CD4-positive, alpha-beta T cell treated with Interleukin-10 for 1 hour (primary cell): ENCODE measurements at regions not wholly inside any gene's neighbourhood (a gene's known extent, or its start where the extent isn't known, plus 50 kb on each side); places are given as distances from the start of the nearest gene placed in this dataset.

ENCODE experiments used
- DNase-seq: peaks from one replicate; pipeline ENCODE4 v3.0.0-alpha.2; 2020

DNA sequence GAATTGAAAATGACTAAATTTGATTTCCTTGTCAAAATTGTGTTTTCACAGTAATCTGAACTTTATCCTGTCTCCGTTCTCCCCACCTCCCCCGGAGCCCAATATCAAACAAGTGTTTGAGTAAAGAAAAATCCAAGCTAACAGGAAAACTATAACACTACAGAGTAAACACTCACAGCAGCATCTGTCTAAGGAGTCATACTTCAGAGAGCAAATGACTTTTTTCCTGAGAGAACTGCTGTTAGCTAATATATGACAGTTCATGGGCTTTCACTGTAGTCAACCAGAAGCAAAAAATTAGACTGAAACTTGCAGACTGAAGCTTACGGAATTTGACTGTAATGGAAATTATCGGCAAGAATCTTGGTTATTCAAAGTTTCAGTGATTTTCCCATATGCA, 321.7 kb downstream of the ANKRD50 start:
- DNase-seq, result no peak

DNA sequence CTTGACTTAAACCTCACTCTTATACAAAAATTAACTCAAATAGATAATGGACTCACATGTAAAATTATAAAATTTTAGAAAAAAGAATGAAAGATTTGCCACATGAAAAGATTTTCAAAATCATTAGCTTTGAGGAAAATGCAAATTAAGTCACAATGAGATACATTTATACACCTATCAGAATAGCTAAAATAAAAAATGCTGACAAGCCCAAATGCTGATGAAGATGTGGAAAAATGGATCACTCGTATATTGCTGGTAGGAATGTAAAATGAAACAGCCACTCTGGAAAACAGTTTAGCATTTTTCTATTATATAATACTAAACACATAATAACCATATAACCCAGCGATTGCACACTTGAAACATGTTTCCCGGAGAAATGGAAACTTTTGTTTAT, 316.2 kb downstream of the ANKRD50 start:
- no peak for DNase-seq

DNA sequence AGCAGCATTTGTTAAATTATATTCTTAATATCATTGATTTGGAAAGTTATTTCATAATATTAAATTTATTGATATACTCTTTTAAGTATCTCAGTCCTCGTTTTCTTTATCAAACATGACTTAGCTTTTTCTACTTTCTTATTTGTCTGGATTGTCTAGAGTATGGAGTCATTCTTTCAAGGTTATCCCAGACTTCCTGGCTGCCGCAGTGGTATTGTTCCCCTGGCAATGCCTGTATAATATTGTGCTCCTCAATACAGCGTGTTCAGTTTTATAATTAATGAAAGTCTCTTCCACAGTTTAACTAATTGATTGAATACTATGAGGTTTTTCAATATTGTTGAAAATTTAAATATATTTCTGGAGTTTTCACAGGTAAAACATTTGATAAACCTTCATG, 310.9 kb downstream of the ANKRD50 start:
- no peak for DNase-seq

DNA sequence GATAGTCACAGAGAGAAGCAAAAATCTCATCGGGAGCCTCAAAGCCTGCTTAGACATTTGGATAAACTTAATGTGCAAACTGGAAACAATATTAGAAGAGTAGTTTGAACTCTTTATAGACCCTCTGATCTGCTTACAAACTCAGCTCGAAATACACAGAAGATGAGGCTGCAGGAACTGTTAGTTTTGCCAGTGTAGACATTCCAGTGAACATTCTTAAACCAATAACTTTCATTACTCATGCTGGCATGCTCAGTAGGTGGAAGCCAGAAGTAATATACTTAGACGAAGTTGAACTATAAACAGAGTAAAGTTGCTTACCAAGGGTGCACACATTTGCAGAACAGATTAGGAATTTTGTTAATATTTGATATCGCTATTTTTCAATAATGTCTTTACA, 303.5 kb downstream of the ANKRD50 start:
- DNase-seq, result no peak

DNA sequence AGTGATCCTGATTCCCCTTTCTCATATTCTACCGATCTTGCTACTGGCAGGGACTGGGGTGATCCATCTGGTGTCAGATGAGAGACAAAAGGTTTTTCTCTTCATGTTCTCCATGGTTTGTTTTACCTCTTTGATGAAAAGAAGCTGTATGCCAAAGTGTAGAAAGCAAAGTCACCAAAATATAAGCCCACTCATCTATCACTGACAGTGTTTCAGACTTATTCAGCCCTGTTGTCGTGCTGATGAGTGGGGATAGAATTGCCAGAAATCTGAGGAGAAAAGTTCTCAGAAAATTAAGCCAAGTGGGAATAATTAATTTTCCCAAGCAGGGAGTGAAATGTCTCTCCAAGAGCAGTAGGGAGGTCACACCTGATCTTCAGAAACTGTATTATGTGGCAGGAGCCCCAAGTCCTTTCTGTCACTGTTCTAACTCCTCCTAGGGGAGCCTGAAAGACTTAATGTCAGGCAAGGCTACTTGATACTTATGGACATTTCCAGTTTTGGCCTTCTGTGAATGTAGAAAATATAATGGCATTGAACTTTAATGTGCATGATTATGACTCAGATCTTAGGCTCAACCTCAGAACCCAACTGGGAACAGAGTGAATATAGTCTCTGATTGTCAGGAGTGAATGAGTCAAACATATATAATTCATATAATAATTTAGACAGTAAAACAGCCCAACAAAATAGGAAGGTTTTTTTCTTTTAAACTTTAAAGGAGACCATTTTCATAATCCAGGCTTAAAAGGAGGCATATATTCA, 298.1 kb downstream of the ANKRD50 start:
- DNase-seq, result no peak

DNA sequence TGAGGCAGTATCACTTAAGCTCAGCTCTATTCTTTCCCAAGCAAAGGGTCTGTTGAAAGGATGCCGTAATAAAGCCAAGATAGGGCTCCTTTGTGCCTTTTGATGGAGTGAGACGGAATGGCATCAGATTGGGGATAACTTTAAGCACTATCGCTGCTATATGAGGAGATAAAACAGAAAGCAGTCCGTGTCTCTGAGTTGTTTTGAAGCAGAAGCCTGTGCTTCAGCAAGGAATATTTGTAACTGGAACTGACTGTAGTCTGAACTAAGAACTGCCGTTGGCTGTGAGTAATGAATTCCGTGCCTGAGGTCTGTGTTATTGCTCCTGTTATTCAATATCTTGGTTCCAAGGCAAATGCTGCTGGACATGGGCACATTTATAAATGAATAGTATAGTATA, 297.4 kb downstream of the ANKRD50 start:
- DNase-seq, result no peak

DNA sequence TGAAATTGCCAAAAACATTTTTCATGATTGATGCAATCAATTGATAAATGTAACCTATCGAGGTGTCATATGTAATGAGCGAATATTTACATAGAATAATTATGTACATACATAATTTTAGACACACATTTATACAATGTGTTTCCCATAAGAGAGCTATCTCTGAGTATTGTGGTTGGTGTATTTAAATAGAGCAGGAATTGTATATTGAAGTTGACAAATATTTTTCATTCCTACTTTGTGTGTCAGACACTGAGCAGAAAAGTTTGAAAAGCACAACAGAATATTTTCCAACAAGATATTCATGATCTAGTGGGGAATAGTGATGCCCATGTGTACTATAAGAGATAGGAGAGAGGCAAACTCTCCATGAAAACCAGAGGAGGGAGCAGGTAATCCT, 295.2 kb downstream of the ANKRD50 start:
- no peak for DNase-seq

DNA sequence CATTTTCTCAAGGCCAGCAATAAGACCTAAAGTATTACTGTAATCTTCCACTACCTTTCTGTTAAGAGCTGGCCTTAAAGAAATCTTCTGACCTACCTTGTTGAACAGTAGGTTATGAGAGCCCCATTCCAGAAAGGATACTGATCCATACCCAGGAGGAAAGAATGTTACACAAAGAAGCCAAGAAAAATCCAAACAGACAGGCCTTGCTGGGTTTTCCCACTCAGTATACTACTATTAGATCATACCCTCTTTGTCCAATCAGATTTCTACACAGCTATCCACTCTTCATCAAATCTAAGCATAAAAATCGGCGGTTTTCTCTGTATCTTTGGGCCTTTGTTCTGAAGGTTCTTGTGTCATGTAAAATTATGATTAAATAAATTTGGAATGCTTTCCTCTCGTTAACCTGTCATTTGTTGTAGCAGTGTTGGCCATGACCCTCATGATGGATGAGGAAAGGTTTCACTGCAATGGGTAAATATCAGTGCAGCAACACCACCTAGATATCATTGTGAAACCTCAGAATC, 292.3 kb downstream of the ANKRD50 start:
- DNase-seq, result no peak

DNA sequence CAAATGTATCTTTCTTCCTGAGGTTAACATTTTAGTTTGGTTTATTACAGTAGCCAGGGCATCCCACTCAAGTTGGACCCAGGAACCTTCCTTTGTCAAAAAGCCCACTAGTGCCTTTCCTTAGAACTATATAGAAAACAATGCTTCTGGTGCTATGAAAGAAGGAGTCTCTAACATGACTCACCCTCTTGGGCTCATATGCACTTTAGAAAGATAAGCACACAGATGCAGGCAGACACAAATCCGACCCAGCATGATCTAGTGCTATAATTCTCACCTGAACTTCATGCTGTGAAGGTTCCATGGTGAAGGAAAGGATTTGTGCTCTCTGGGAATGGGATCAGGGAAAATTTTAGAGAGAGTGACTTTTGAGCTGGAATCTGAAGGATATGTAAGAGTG, 289.4 kb downstream of the ANKRD50 start:
- no peak for DNase-seq

DNA sequence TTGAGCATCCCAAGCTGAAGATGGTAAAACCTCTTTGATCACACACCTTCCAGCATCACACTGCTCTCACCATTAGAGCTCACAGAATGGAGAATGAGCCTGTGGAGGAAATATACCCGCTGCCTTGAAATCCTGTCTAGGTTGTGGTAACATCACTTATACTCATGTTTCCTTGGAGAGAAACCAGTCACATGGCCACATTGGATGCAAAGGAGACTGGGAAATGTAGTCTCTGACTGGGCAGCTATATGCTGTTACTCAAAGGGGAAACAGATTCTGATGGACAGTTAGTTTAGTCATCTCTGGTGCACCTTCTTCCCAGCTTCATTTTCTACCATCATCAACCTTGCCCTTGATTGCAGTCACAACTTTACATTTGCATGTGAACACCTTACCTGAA, 286.3 kb downstream of the ANKRD50 start:
- DNase-seq, result no peak

DNA sequence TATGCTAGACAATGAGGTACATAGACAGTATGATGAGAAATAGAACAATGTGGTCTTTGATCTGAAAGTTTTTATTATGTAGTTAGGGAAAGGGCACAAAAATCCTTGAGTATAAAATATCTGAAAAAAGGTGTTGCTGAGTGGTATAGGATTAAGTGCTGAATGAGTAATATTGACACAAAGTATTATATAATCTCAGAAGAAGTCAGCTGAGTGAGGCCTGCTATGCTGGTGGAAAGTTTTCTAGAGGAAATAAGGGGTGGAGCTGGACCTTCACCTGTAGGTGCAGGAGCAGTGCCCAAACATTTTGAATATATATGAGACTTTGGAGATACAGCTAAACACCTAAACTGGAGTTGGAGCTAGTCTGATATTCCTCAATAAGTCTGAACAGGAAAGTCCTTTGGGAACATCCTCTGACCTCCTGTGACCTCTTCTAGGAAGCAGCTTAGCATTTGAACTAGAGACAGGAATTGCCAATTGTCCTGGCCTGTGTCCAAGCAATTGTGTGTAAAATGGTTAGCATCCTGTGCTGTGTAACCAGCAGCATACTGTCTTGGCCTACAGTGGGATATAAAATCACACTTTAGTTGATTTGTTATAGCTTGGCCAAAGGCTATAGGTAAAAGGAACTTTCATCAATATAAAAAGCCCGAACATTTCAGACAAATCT, 285.3 kb downstream of the ANKRD50 start:
- DNase-seq, result no peak

DNA sequence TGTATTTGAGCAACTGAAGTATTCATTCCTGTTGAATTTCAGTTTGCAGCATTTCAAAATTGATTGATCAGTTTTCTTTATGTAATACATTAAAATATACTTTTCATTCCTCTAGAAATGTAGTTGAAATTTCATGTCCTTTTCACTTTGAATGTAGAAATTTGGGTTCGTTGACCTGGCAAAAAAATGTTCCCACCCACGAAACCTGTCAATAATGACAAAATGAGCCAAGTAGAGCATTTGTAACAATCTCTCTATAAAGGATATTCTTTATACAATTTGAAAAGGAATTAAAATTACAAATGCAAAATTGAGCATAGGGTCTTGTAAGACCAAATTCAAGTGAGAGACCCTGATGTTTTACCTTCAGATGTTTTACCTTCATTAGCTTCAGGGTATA, 283.9 kb downstream of the ANKRD50 start:
- no peak for DNase-seq

DNA sequence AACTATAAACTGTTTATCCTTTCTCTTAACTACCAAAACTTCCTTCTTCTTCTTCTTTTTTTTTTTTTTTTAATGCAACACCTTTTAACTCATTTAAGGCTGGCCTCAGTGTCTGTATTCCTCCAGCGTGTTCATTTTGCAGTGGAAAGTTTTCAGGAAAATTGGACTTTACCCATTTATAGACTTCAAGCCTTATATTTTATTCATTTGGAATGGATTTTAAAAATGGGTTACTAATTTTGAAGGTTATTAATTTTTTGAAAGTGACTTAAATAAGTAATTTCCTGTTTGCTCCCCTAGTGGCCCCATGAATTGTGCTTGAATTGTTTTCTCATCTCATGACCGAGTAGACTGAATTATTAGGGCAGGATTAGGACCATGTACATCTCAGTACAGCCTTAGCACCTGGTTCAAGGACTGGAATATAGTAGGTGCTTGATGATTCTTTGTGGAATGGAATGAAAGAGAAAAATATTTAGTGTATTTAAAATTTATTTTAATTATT, 282.7 kb downstream of the ANKRD50 start:
- DNase-seq, result no peak

DNA sequence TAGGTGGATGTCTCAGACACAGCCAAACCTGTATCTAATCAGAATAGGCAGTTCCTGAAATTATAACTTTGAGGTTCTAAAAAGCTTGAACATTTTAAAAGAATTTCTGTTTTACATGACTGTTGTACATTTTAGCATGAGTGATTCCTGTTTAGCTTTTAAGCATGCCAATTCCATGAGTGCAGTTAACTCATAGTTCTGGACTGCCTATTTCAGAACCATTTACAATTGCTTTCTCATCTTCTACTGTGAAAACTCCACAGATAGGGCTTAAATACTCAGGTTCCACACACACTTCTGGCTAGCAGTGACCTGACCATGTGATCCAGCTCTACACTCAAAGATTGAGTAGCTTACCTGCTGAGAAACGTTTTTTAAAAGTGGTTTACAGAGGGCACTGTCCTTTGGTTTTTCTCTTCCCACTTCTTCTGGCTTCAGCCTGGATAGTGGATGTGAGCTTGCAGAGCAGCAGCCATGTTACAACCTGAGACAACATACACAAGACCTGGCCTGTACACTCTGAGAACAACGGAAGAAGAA, 280.8 kb downstream of the ANKRD50 start:
- DNase-seq, result no peak

DNA sequence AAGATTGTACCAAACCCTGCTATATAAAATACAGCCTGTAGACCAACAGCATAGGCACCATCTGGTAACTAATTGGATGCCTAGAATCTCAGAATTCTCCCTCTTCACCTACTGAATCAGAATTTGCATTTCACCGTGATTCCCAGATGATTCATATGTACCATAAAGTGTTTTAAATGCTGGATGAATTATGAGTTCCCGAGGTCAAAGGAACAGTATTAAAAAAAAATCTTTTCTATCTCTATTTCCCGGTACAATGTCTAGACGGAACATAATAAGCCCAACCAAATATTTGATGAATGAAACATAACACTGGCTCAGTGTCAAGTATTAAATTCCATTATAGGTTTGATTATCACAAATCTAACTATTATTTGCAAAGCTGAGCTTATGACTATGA, 280.0 kb downstream of the ANKRD50 start:
- no peak for DNase-seq

DNA sequence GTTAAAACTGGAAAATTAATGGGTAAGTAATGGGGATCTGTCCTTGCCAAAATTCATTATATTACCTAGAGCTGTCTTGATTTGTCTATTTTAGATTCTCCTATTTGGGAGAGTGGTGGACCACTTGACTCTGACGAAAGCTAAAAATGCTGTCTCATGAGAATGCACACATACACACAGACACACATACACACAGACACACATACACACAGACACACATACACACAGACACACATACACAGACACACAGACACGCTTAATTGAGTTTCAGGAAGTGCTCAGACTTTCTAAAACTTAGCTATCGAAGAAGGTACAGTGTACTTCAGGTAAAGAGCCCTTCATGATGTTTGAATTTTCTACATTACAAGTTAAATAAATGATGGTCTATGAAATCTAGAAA, 279.5 kb downstream of the ANKRD50 start:
- no peak for DNase-seq

DNA sequence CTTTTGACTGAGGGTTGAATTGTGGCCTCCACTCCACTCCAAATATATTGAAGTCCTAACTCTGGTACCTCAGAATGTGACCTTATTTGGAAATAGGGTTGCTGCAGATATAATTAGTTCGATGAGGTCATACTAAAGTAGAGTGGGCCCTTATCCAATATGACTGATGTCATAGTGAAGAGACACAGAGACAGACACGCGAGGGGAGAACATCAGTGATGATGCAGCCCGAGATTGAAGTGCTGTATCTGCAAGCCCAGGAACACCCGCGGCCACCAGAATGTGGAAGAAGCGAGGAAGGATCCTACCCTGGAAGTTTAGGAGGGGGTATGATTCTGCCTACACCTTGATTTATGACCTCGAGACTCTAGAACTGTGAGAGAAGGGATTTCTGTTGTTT, 279.0 kb downstream of the ANKRD50 start:
- no peak for DNase-seq

DNA sequence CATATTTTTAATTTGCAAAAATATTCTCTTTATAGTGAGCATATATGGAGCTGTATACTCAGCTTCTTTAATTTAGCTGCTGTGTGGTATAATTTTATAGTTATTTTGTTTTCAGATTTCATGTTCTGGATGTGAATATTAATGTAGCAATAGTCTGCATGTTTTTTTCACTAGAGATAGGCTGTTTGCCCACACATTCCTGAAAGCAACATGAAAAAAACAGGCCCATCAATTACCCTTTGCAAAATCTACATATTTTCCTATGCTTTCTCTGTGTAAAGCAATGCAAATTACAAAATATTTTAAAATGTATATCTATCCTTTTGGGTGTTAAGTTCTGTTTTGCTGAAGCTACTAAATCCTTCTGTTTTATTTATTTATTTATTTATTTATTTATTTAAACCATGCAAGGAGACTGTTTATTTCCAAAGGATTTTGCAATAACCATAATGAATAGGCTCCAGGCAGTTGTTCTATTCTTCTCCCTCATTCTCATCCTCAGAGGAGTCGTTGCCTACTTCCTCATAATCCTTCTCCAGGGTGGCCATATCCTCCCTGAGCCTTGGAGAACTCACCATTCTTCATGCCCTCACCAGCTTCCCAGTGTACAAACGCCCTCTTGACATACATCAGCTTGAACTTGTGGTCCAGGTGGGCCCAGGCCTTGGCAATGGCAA, 277.1 kb downstream of the ANKRD50 start:
- no peak for DNase-seq

DNA sequence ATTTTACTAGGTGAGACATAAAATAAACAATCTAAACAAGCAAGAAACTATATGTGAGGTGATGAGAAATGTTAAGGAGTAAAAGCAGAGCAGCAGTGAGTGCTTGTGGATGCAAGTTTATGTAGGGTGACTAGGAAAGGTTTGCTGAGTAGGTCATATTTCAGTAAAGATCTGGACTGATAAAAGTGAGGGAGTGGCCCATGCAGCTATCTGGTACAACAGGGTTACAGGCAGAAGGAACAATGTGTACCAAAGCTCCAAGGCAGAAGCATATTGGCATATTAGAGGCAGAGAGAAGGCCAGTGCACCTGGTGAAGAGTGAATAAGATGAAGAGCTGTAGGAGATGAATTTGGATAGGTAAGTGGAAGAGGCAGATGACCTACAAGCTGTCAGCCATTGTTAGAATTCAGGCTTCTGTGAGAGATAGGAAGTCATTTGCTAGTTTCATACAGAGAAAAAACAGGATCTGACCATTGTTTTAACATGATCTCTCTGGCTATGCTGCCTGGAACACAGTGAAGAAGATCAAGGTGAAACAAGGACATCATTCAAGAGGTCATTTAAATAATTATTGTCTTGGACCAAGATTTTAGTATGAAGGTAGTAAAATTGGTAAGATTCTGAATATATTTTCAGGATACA, 274.6 kb downstream of the ANKRD50 start:
- DNase-seq, result no peak

DNA sequence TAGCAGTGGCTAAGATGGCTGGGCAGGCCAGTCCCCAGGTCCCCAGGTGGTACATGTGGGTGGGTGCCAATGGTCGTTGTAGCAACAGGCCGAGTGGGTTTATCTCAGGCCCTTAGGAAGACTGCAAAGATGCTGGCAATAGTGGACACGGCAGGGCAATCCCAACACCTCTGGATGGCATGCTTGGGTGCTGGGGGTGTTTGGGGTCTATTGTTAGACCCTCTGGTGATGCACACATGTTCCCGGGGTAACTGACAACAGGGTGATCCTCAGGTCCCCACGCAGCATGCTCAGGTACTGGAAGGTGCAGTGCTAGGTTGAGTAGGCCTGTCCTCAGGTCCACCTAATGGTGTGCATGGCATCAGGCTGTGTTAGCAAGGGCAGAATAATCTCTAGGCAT, 267.5 kb downstream of the ANKRD50 start:
- DNase-seq, result no peak

DNA sequence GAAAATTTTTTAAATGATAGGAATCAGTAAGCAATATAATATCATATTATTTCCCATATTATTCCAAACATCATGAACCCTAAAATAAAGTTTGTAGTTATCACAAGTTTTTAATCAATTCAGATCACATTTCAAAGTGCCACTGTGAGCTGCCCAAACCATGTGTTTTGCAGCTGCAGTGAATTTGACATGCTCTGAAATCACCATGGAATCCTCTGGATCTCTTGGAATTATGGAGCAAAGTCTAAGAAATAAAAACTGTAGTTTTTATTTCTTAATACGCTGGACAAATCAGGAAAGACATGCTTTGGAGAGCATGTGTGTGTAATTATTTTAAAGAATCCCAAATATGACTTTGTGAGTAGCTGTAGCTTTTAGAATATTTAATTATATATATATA, 262.7 kb downstream of the ANKRD50 start:
- DNase-seq, result no peak

DNA sequence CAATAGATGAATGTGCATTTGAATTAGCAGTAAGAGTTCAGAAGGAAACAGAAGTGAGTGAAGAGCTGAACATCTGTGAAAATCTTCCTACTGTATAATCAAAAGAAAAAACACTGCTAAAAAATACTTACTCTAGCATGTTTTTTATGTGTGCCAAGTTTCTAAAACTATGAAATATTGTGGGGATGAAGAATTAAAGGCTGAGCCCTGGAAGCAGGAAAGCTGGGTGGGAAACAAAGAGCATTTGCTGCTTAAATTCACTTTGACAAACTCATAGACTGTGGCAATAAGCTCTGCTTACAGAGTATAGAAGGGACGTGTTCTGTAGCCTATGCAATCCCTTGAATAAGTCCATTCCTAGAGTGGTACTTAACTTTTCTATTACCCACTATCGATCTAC, 261.7 kb downstream of the ANKRD50 start:
- DNase-seq, result no peak

DNA sequence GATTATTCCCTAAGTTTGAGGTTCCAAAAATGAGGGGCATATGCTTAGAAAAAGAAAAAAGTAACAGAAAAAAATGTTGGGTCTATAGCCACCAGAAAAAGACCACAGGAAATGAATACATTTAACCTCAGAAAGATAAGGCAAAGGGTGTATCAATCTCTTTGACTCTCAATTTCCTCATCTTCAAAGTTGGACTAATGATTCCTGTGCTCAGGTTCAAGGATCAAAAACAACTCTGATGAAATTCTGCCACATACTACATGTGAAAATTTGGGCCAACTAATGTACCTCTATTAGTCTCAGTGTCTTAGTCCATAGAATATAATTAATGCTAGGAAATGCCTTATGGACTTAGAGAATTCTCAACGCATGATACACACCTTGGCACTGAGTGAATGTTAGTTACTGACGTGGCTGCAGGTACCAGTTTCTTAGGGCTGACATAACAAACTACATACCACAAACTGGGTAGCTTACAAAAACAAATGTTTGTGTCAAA, 257.7 kb downstream of the ANKRD50 start:
- DNase-seq, result no peak
